Right atrium auricular region (tissue), 2 donors: ENCODE measurements at regions not wholly inside any gene's neighbourhood (a gene's known extent, or its start where the extent isn't known, plus 50 kb on each side); places are given as distances from the start of the nearest gene placed in this dataset.

Source experiments
- DNase-seq: peaks from one replicate; pipeline ENCODE4 v3.0.0-alpha.2; 2019; ENCODE audit warnings: low spot score
- H3K27ac ChIP-seq, 2 donors: fragments of 200-600 bp; sonication (generic); 1 replicate in 1 of 2; 2 replicates in 1 of 2; pipeline ENCODE4 v1.5.1; 2016 to 2019
- H3K27me3 ChIP-seq, 2 donors: fragments of 200-600 bp; sonication (generic); one replicate each; pipeline versions ENCODE4 v1.5.1 to v1.6.0; 2017 to 2019
- H3K36me3 ChIP-seq: fragments of 200-600 bp; sonication (generic); one replicate; pipeline ENCODE4 v1.5.1; 2016
- H3K4me1 ChIP-seq, 2 donors: fragments of 200-600 bp; sonication (generic); one replicate each; pipeline versions ENCODE4 v1.5.1 to v1.6.0; 2017 to 2019
- H3K4me3 ChIP-seq, 2 donors: fragments of 200-600 bp; sonication (generic); 1 replicate in 1 of 2; 2 replicates in 1 of 2; pipeline ENCODE4 v1.5.1; 2017 to 2019; ENCODE audit warnings: mild to moderate bottlenecking in 1 of 2, moderate library complexity in 1 of 2
- H3K9me3 ChIP-seq, 2 donors: fragments of 200-600 bp; sonication (generic); one replicate each; pipeline ENCODE4 v1.5.1; 2019
- CTCF ChIP-seq, 2 donors: fragments of 200-600 bp; sonication (generic); IDR thresholded peaks; one replicate each; pipeline ENCODE4 v1.5.1; 2019; ENCODE audit warnings: antibody characterized with exemption in 2 of 2

DNA sequence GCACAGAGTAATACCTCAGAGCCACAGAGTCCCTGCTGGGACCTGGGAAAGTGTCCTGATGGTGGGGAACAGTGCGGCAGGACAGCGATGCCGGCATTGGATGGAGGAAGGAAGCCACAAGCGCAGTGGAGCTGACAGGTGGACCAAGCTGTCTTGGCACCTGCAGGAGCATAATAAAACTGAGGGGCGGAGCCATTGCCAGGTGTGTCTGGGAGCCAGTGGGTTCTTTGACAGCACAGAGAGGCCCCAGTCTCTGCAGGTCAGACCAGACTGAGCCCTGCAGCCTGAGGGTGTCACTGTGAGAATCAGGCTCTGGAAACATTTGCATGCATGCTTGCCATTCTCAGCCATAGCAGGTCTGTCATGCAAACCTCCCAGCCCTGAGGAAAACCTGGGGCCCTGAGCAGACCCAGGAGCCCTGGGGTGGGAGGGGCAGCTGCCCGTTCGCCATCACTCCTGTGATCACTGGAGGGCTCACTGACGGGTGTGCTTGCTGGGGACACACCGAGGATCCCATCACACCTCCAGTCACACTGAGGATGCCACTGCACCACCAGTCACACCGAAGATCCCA lies 210.5 kb upstream of the HDAC4 start:
- DNase-seq, result peak; percentile 42
- Histone ChIP-seq H3K9me3 (peaks cover 0 to 6% of the 10 kb centered on the region in 2 donors), H3K36me3 (no peaks in the 10 kb centered on the region), H3K27me3 (no peaks in the 10 kb centered on the region), H3K4me1 (no peaks in the 10 kb centered on the region), H3K27ac (no peak overlapping the region), H3K4me3 (no peak overlapping the region)
- no peak for TF ChIP-seq CTCF (IDR thresholded peaks at IDR 0.05)

DNA sequence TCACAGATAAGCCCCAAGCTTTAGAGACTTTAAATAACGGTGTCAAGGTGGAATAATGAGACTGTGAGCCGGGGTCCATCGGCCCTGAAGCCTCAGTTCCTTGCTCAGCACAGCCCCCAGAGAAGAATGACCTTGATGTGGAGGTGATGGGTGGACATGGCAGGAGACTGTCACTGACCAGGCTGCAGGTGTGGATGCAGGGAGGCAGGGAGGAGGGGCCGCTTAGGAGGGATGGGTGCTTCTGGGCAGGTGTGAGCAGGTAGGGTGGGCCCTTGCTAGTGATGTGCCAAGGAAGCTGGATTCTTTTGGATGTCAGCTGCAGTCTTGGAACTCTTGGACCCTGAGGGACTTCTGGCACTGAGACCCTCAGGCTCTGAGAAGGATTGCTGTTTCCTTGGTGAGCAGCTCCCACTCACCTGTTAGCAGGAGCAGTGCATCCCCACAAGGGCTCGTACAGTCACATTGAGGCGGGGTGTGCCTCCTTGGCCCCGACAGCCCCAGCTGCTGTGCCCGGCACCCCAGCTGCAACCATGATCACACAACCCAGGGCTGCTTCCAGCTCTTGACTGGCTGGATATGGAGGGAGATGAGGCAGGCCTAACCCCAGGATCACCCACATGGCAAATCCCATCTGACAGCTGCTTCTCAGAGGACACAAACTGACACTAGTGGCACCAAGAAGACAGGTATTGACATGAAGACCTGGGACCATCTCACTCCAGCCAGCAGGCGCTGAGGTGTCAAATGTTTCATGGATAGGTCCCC lies 209.8 kb upstream of the HDAC4 start:
- no peaks in the 10 kb centered on the region for H3K27me3 ChIP-seq
- peak; percentile 36 for DNase-seq
- no peak for TF ChIP-seq CTCF (IDR thresholded peaks at IDR 0.05)
- no peaks in the 10 kb centered on the region for H3K9me3 ChIP-seq
- H3K36me3 ChIP-seq, result no peaks in the 10 kb centered on the region
- no peak overlapping the region for H3K27ac ChIP-seq
- H3K4me1 ChIP-seq, result no peaks in the 10 kb centered on the region
- no peak overlapping the region for H3K4me3 ChIP-seq

GRCh38 chr2:239609607-239610310 lies 208.9 kb upstream of the HDAC4 start:
- H3K9me3 ChIP-seq, result no peaks in the 10 kb centered on the region
- peak; percentile 54 for DNase-seq
- H3K36me3 ChIP-seq, result no peaks in the 10 kb centered on the region
- no peak for TF ChIP-seq CTCF (IDR thresholded peaks at IDR 0.05)
- no peaks in the 10 kb centered on the region for H3K4me1 ChIP-seq
- no peaks in the 10 kb centered on the region for H3K27me3 ChIP-seq
- no peak overlapping the region for H3K4me3 ChIP-seq
- H3K27ac ChIP-seq, result no peak overlapping the region

DNA sequence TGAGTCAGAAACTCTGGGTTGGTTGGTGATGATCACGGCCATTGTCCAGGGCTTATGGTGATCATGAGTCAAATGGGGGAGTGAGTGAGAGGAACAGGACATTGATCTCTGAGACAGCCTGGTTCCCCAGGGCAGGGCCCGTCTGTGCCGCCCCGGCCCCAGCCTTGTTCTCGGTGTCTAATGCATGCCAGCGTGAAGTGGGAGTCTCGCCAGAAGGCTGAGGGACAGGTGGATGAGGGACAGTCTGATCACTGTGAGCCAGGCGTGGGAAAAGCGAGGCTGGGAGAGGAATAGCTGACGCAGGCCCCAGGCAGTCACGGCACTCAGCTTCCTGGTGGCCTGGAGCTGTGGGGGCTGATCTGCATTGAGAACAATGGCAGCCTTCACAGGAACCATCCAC lies 208.3 kb upstream of the HDAC4 start:
- no peak overlapping the region for H3K27ac ChIP-seq
- peaks cover 0 to 2% of the 10 kb centered on the region in 2 donors for H3K9me3 ChIP-seq
- no peak for TF ChIP-seq CTCF (IDR thresholded peaks at IDR 0.05)
- peak; percentile 26 for DNase-seq
- no peaks in the 10 kb centered on the region for H3K36me3 ChIP-seq
- H3K27me3 ChIP-seq, result no peaks in the 10 kb centered on the region
- H3K4me1 ChIP-seq, result no peaks in the 10 kb centered on the region
- no peak overlapping the region for H3K4me3 ChIP-seq

DNA sequence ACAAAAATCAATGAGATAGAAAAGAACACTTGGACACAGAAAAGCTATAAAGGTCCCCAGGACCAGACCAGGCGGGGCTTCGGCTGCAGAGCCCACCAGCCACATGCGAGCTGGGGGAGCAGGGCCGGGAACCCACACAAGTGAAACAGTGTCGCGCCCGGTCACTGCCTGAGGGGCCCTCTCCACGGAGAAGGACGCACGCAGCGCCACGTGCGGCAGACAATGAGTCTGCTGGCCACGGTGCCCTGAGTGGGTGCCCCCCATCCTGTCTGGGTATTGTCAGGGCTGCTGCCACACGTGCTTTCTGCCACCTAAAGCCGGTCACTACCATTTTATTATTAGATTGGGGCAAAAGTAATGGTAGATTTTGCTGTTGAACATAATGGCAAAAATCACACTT lies 207.9 kb upstream of the HDAC4 start:
- no peak for TF ChIP-seq CTCF (IDR thresholded peaks at IDR 0.05)
- peaks cover 0 to 7% of the 10 kb centered on the region in 2 donors for H3K9me3 ChIP-seq
- no peak overlapping the region for H3K27ac ChIP-seq
- peak; percentile 34 for DNase-seq
- H3K27me3 ChIP-seq, result no peaks in the 10 kb centered on the region
- H3K4me1 ChIP-seq, result no peaks in the 10 kb centered on the region
- no peaks in the 10 kb centered on the region for H3K36me3 ChIP-seq
- H3K4me3 ChIP-seq, result no peak overlapping the region
